ENCODE measurements at regions not wholly inside any gene's neighbourhood (a gene's known extent, or its start where the extent isn't known, plus 50 kb on each side); places are given as distances from the start of the nearest gene placed in this dataset.

DNA sequence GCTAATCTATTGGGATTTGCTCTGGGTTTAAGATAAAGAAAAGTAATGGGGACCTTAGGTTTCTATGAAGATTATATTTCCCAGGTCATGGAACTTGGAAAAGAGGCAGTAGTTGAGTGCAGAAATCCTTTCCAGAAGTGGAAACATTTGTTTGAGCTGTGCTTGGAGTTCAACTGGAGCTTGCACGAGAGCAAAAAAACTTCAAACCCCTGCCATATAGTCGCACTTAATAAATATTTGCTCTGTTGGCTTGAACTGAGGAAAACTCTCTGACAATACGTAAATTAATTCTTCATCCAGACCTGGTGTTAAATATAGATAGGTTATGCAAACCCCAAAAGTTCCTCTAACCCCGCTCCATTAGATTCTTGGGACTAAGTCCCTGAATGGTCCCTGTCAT lies 52.8 kb upstream of the COL24A1 start:
- TF ChIP-seq, protein P1, sequence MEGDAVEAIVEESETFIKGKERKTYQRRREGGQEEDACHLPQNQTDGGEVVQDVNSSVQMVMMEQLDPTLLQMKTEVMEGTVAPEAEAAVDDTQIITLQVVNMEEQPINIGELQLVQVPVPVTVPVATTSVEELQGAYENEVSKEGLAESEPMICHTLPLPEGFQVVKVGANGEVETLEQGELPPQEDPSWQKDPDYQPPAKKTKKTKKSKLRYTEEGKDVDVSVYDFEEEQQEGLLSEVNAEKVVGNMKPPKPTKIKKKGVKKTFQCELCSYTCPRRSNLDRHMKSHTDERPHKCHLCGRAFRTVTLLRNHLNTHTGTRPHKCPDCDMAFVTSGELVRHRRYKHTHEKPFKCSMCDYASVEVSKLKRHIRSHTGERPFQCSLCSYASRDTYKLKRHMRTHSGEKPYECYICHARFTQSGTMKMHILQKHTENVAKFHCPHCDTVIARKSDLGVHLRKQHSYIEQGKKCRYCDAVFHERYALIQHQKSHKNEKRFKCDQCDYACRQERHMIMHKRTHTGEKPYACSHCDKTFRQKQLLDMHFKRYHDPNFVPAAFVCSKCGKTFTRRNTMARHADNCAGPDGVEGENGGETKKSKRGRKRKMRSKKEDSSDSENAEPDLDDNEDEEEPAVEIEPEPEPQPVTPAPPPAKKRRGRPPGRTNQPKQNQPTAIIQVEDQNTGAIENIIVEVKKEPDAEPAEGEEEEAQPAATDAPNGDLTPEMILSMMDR (IDR thresholded peaks at IDR 0.05 in 2 of 3, conservative IDR thresholded peaks at IDR 0.05 in 1 of 3; ENCODE audit: borderline replicate concordance in 1 of 3, insufficient read depth in 1 of 3, low read depth in 2 of 3, low read length in 2 of 3), result no peak
- TF ChIP-seq, protein P2, sequence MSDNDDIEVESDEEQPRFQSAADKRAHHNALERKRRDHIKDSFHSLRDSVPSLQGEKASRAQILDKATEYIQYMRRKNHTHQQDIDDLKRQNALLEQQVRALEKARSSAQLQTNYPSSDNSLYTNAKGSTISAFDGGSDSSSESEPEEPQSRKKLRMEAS (IDR thresholded peaks at IDR 0.05), result no peak
- TF ChIP-seq FOSL1 (IDR thresholded peaks at IDR 0.05; ENCODE audit: low read depth), result no peak
- no peak for TF ChIP-seq POLR2AphosphoS5 (IDR thresholded peaks at IDR 0.05; ENCODE audit: low read depth, low read length)
- no peak for TF ChIP-seq EZH2phosphoT487 (IDR thresholded peaks at IDR 0.05; ENCODE audit: borderline replicate concordance)
- no peak for TF ChIP-seq CBX3 (IDR thresholded peaks at IDR 0.05; ENCODE audit: low read depth)
- no peak for TF ChIP-seq TCF7L2 (IDR thresholded peaks at IDR 0.05; ENCODE audit: borderline replicate concordance, extremely low read depth, insufficient read depth, insufficient read length)
- no peak for TF ChIP-seq POLR2A (IDR thresholded peaks at IDR 0.05; ENCODE audit: borderline replicate concordance, extremely low read depth, insufficient read depth, insufficient read length)
- TF ChIP-seq, protein P3, sequence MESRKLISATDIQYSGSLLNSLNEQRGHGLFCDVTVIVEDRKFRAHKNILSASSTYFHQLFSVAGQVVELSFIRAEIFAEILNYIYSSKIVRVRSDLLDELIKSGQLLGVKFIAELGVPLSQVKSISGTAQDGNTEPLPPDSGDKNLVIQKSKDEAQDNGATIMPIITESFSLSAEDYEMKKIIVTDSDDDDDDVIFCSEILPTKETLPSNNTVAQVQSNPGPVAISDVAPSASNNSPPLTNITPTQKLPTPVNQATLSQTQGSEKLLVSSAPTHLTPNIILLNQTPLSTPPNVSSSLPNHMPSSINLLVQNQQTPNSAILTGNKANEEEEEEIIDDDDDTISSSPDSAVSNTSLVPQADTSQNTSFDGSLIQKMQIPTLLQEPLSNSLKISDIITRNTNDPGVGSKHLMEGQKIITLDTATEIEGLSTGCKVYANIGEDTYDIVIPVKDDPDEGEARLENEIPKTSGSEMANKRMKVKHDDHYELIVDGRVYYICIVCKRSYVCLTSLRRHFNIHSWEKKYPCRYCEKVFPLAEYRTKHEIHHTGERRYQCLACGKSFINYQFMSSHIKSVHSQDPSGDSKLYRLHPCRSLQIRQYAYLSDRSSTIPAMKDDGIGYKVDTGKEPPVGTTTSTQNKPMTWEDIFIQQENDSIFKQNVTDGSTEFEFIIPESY (IDR thresholded peaks at IDR 0.05; ENCODE audit: extremely low read depth, insufficient replicate concordance, low read length), result no peak
- no peak for TF ChIP-seq RAD21 (IDR thresholded peaks at IDR 0.05; ENCODE audit: low read depth)

Data from HCT116 (cell line).